Subcutaneous abdominal adipose tissue (tissue), 5 donors: ENCODE measurements at regions not wholly inside any gene's neighbourhood (a gene's known extent, or its start where the extent isn't known, plus 50 kb on each side); places are given as distances from the start of the nearest gene placed in this dataset.

ENCODE experiments used
- H3K27ac ChIP-seq: one replicate; pipeline ENCODE4 v1.7.0; 2013; ENCODE audit warnings: low read depth, mild to moderate bottlenecking, inconsistent platforms, low read length, moderate library complexity
- H3K27me3 ChIP-seq, 5 donors: one replicate each; pipeline ENCODE4 v1.7.0; 2013; ENCODE audit warnings: low read length in 5 of 5, inconsistent platforms in 1 of 5; ENCODE audit not compliant: control insufficient read depth in 5 of 5, insufficient read depth in 4 of 5
- H3K36me3 ChIP-seq, 5 donors: one replicate each; pipeline ENCODE4 v1.7.0; 2013; ENCODE audit warnings: low read length in 5 of 5; ENCODE audit not compliant: control insufficient read depth in 5 of 5, insufficient read depth in 5 of 5
- H3K4me1 ChIP-seq, 5 donors: one replicate each; pipeline ENCODE4 v1.7.0; 2013; ENCODE audit warnings: low read length in 5 of 5, mild to moderate bottlenecking in 3 of 5, moderate library complexity in 1 of 5; ENCODE audit not compliant: control insufficient read depth in 5 of 5, insufficient read depth in 5 of 5
- H3K4me3 ChIP-seq, 5 donors: one replicate each; pipeline ENCODE4 v1.7.0; 2013; ENCODE audit warnings: low read length in 5 of 5, low read depth in 1 of 5
- H3K9ac ChIP-seq, 5 donors: one replicate each; pipeline ENCODE4 v1.7.0; 2013; ENCODE audit warnings: low read length in 5 of 5, mild to moderate bottlenecking in 4 of 5, moderate library complexity in 3 of 5
- H3K9me3 ChIP-seq, 5 donors: one replicate each; pipeline ENCODE4 v1.7.0; 2013; ENCODE audit warnings: low read length in 5 of 5; ENCODE audit not compliant: control insufficient read depth in 5 of 5
- donor health status: healthy.
- donor health status: healthy.
- donor health status: healthy.
- donor health status: healthy.
- donor health status: healthy.

DNA sequence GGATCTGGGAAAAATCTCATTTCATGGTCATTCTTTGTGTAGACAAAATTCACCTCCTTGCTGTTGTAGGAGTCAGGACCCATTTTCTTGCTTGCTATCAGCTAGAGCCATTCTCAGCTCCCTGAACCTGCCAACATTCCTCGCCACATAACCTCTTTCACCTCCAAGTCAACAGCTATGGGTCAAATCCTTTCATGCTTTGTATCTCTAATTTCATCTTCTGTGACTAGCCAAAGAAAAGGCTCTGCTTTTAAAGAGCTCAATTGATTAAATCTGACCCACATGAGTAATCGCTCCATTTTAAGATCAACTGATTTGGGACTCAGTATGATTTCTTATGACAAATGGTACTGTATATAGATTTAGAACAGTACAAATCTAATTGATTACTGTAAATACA lies 89.2 kb upstream of the FOXG1 start:
- Histone ChIP-seq H3K27ac (no peak overlapping the region), H3K27me3 (no peaks in the 10 kb centered on the region), H3K9me3 (no peaks in the 10 kb centered on the region), H3K36me3 (no peaks in the 10 kb centered on the region), H3K4me3 (no peak overlapping the region), H3K9ac (no peak overlapping the region), H3K4me1 (no peaks in the 10 kb centered on the region)

GRCh38 chr14:28678887-28679286 lies 87.7 kb upstream of the FOXG1 start:
- Histone ChIP-seq H3K9ac (no peak overlapping the region), H3K4me3 (no peak overlapping the region)

GRCh38 chr14:28681681-28682080 lies 84.9 kb upstream of the FOXG1 start:
- H3K36me3 ChIP-seq = no peaks in the 10 kb centered on the region
- no peak overlapping the region for H3K27ac ChIP-seq
- H3K9ac ChIP-seq = no peak overlapping the region
- no peaks in the 10 kb centered on the region for H3K27me3 ChIP-seq
- H3K4me1 ChIP-seq = no peaks in the 10 kb centered on the region
- no peak overlapping the region for H3K4me3 ChIP-seq
- no peaks in the 10 kb centered on the region for H3K9me3 ChIP-seq

More at GRCh38 chr14:28678887-28679286, 87.7 kb upstream of the FOXG1 start:
- Histone ChIP-seq H3K4me1 (no peaks in the 10 kb centered on the region), H3K27me3 (no peaks in the 10 kb centered on the region), H3K27ac (no peak overlapping the region), H3K9me3 (no peaks in the 10 kb centered on the region), H3K36me3 (no peaks in the 10 kb centered on the region)

GRCh38 chr14:28690029-28690692 lies 76.4 kb upstream of the FOXG1 start:
- H3K36me3 ChIP-seq = no peaks in the 10 kb centered on the region
- H3K27ac ChIP-seq = no peak overlapping the region
- no peak overlapping the region for H3K9ac ChIP-seq
- H3K27me3 ChIP-seq = no peaks in the 10 kb centered on the region
- no peaks in the 10 kb centered on the region for H3K9me3 ChIP-seq
- H3K4me3 ChIP-seq = no peak overlapping the region
- no peaks in the 10 kb centered on the region for H3K4me1 ChIP-seq

DNA sequence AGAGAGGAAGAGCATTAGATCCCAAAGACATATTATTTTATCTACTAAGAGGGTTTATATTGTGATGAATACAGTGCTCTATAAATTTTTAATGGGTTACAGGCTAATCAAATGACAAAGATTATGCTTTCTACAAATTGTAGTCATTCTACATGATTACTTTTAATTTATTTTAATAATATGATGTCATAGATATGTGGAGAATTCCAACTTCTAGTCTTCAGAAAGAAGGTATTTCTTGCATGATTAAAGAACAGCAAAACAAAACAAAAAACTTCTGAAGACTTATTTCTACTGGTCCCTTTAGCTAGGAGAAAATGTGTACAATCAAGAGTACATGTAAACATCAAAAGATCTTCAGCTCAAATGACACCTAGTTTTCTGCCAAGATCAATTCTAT lies 71.5 kb upstream of the FOXG1 start:
- no peaks in the 10 kb centered on the region for H3K4me1 ChIP-seq
- no peak overlapping the region for H3K4me3 ChIP-seq
- no peak overlapping the region for H3K27ac ChIP-seq
- no peak overlapping the region for H3K9ac ChIP-seq
- no peaks in the 10 kb centered on the region for H3K36me3 ChIP-seq
- no peaks in the 10 kb centered on the region for H3K9me3 ChIP-seq
- no peaks in the 10 kb centered on the region for H3K27me3 ChIP-seq

GRCh38 chr14:28701733-28702132 lies 64.9 kb upstream of the FOXG1 start:
- H3K4me3 ChIP-seq = no peak overlapping the region
- H3K4me1 ChIP-seq = no peaks in the 10 kb centered on the region
- H3K9me3 ChIP-seq = no peaks in the 10 kb centered on the region
- H3K36me3 ChIP-seq = no peaks in the 10 kb centered on the region
- no peak overlapping the region for H3K27ac ChIP-seq
- no peak overlapping the region for H3K9ac ChIP-seq
- H3K27me3 ChIP-seq = no peaks in the 10 kb centered on the region

GRCh38 chr14:28703482-28703881 lies 63.1 kb upstream of the FOXG1 start:
- H3K36me3 ChIP-seq = no peaks in the 10 kb centered on the region
- H3K4me1 ChIP-seq = no peaks in the 10 kb centered on the region
- no peak overlapping the region for H3K27ac ChIP-seq
- H3K4me3 ChIP-seq = no peak overlapping the region
- no peaks in the 10 kb centered on the region for H3K9me3 ChIP-seq
- H3K9ac ChIP-seq = no peak overlapping the region
- H3K27me3 ChIP-seq = no peaks in the 10 kb centered on the region

DNA sequence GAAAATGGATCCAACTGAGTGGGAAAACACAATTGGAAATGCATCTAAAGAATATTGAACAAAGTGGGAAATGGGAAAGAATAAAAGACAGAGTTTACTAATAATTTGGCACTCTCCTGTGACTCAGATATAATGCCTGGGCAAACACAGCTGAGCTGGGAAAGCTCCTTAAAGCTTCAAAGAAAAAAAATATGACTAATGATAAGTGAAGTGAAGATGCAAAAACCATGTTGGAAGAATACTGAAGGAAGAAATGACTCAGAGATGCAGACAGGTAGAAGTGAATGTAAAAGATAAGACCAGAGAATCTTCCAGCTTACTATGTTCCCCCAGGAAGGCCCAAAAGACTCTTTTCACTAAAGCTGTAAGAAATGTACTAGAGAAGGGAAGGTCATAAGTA lies 62.4 kb upstream of the FOXG1 start:
- H3K27ac ChIP-seq = no peak overlapping the region
- no peaks in the 10 kb centered on the region for H3K4me1 ChIP-seq
- H3K9ac ChIP-seq = no peak overlapping the region
- no peaks in the 10 kb centered on the region for H3K36me3 ChIP-seq
- no peak overlapping the region for H3K4me3 ChIP-seq
- no peaks in the 10 kb centered on the region for H3K9me3 ChIP-seq
- no peaks in the 10 kb centered on the region for H3K27me3 ChIP-seq

DNA sequence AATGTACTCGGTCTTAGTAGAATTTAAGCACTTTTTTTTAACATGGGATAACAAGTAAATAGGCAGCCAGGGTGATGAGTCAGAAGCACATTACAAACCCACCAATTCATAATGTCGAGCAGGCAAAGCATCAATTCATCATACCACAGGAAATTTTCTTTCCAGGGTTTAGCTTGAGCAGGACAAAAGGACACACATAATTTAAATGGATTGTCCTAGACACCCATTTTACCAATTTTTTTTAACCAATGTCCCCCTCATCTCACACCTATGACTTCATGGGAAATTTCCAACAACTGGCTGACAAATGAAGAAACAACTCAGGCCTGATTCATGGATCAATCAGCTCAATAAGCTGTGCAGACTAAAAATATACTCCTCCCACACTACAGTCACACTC lies 58.8 kb upstream of the FOXG1 start:
- Histone ChIP-seq H3K9me3 (peaks cover 0 to 2% (median 0%) of the 10 kb centered on the region in 5 donors), H3K36me3 (no peaks in the 10 kb centered on the region), H3K27ac (no peak overlapping the region), H3K27me3 (no peaks in the 10 kb centered on the region), H3K4me3 (no peak overlapping the region), H3K9ac (no peak overlapping the region), H3K4me1 (no peaks in the 10 kb centered on the region)

- Histone ChIP-seq H3K4me1 (no peaks in the 10 kb centered on the region), H3K9ac (no peak overlapping the region), H3K4me3 (no peak overlapping the region), H3K27ac (no peak overlapping the region), H3K36me3 (no peaks in the 10 kb centered on the region), H3K9me3 (peaks cover 0 to 2% (median 0%) of the 10 kb centered on the region in 5 donors), H3K27me3 (no peaks in the 10 kb centered on the region)
Observed at GRCh38 chr14:28709571-28710305, 56.8 kb upstream of the FOXG1 start.
